Osteocyte (in vitro differentiated cells): ENCODE measurements at regions not wholly inside any gene's neighbourhood (a gene's known extent, or its start where the extent isn't known, plus 50 kb on each side); places are given as distances from the start of the nearest gene placed in this dataset.

Source experiments
- DNase-seq: peaks from one replicate; pipeline ENCODE4 v3.0.0; 2021; ENCODE audit warnings: mixed read lengths; ENCODE audit not compliant: unreplicated experiment; ENCODE audit errors: extremely low spot score
- H3K27ac Mint-ChIP-seq: one replicate; pipeline ENCODE4 v1.8.0; 2021; ENCODE audit warnings: mild to moderate bottlenecking, mixed read lengths; ENCODE audit not compliant: unreplicated experiment
- H3K27me3 Mint-ChIP-seq: one replicate; pipeline ENCODE4 v1.8.0; 2021; ENCODE audit warnings: mixed read lengths; ENCODE audit not compliant: unreplicated experiment
- H3K36me3 Mint-ChIP-seq: one replicate; pipeline ENCODE4 v1.8.0; 2021; ENCODE audit warnings: mixed read lengths; ENCODE audit not compliant: unreplicated experiment
- H3K4me1 Mint-ChIP-seq: one replicate; pipeline ENCODE4 v1.8.0; 2021; ENCODE audit warnings: mixed read lengths; ENCODE audit not compliant: unreplicated experiment
- H3K4me3 Mint-ChIP-seq: one replicate; pipeline ENCODE4 v1.8.0; 2021; ENCODE audit warnings: mild to moderate bottlenecking, moderate library complexity, mixed read lengths; ENCODE audit not compliant: unreplicated experiment
- H3K9me3 Mint-ChIP-seq: one replicate; pipeline ENCODE4 v1.8.0; 2021; ENCODE audit warnings: mixed read lengths; ENCODE audit not compliant: unreplicated experiment
- TF ChIP-seq, protein P1 (sequence below): fragments of 200-600 bp; sonication (generic); IDR thresholded peaks from 2 replicates; pipeline ENCODE4 v1.5.0; 2021; ENCODE audit warnings: antibody characterized with exemption, mild to moderate bottlenecking, moderate library complexity

DNA sequence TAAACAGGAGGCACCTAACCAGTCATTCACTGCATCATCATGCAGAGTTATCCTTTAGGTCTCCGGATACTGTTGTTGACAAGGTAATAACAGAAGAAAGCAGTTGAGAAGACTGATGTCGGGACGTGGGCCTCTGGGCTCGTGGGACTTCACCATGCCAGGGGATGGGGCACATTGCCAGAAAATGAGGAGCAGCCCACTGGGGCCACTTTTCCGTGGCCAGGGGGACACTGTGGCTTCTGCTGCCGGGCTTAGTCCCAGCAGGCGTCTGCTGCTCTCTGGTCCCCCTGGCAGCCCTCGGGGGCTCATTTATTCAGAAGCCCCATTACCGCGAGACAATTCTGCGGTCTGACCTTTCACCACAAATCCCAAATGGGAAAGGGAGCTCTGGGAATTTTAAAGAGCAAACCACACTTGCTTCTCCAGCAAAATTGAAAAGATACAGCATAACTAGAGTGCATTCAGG lies 201.2 kb downstream of the DAD1 start:
- no peak overlapping the region for H3K4me3 Mint-ChIP-seq
- no peaks in the 10 kb centered on the region for H3K36me3 Mint-ChIP-seq
- DNase-seq, result no peak
- TF ChIP-seq, protein P1, sequence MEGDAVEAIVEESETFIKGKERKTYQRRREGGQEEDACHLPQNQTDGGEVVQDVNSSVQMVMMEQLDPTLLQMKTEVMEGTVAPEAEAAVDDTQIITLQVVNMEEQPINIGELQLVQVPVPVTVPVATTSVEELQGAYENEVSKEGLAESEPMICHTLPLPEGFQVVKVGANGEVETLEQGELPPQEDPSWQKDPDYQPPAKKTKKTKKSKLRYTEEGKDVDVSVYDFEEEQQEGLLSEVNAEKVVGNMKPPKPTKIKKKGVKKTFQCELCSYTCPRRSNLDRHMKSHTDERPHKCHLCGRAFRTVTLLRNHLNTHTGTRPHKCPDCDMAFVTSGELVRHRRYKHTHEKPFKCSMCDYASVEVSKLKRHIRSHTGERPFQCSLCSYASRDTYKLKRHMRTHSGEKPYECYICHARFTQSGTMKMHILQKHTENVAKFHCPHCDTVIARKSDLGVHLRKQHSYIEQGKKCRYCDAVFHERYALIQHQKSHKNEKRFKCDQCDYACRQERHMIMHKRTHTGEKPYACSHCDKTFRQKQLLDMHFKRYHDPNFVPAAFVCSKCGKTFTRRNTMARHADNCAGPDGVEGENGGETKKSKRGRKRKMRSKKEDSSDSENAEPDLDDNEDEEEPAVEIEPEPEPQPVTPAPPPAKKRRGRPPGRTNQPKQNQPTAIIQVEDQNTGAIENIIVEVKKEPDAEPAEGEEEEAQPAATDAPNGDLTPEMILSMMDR, result no peak
- no peaks in the 10 kb centered on the region for H3K9me3 Mint-ChIP-seq
- H3K27me3 Mint-ChIP-seq, result peaks cover 7% of the 10 kb centered on the region
- H3K4me1 Mint-ChIP-seq, result peaks cover 22% of the 10 kb centered on the region
- H3K27ac Mint-ChIP-seq, result no peak overlapping the region

- peak; percentile 88 for DNase-seq
- Mint-ChIP-seq H3K4me1 (peaks cover 22% of the 10 kb centered on the region), H3K36me3 (no peaks in the 10 kb centered on the region), H3K27ac (no peak overlapping the region), H3K9me3 (no peaks in the 10 kb centered on the region), H3K27me3 (peaks cover 7% of the 10 kb centered on the region), H3K4me3 (no peak overlapping the region)
- TF ChIP-seq, protein P1, result peak; percentile 91
These were observed 201.9 kb downstream of the DAD1 start for GRCh38 chr14:22386924-22387775.

DNA sequence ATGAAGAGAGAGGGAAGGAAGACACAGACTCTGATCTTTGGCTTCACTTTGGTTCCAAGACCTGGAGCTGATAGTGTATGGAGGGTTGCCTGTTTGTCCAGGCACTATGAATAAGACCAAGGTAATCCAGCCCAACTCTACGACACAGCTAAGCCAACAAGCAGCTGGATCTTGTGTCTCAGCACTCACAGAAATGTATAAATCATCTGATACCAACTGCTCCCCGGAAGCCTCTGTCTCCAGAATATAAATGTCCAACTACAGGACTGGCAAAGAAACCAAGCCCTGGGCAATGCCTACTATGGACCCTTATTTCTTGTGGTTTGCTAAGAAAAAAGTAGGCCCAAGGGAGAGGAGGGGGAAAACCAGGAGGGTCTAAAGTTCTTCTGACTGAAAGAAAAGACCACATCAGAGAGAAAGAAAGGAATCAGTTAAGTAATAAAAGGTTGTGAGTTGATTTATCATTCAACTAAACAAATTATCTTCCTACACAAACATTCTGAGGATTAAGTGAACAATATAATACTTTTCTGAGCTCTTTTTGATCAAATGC lies 204.0 kb downstream of the DAD1 start:
- H3K4me3 Mint-ChIP-seq, result no peak overlapping the region
- no peaks in the 10 kb centered on the region for H3K9me3 Mint-ChIP-seq
- TF ChIP-seq, protein P1, result no peak
- H3K36me3 Mint-ChIP-seq, result no peaks in the 10 kb centered on the region
- DNase-seq, result no peak
- H3K27ac Mint-ChIP-seq, result no peak overlapping the region
- no peaks in the 10 kb centered on the region for H3K27me3 Mint-ChIP-seq
- H3K4me1 Mint-ChIP-seq, result peaks cover 32% of the 10 kb centered on the region

DNA sequence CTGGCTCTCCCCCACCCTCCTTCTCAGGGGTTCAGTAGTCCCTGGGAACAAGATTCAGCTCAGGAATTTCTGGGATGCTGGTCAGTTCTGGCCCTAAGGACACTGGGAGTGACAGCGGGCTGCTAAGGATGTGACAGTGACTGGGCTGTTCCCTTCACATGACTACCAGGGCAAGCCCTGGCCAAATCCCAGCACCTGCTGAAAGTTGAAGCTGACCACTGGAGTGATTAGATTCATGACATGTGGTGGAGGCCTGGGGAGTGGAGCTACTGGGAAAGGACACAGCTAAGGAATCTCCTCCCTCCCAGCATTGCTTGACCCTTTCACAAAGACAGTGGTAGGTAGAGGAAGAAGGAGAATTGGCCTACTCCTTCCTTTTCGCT lies 204.9 kb downstream of the DAD1 start:
- Mint-ChIP-seq H3K36me3 (no peaks in the 10 kb centered on the region), H3K4me3 (no peak overlapping the region), H3K4me1 (peaks cover 32% of the 10 kb centered on the region), H3K9me3 (no peaks in the 10 kb centered on the region), H3K27ac (no peak overlapping the region), H3K27me3 (no peaks in the 10 kb centered on the region)
- no peak for DNase-seq
- TF ChIP-seq, protein P1, result no peak

DNA sequence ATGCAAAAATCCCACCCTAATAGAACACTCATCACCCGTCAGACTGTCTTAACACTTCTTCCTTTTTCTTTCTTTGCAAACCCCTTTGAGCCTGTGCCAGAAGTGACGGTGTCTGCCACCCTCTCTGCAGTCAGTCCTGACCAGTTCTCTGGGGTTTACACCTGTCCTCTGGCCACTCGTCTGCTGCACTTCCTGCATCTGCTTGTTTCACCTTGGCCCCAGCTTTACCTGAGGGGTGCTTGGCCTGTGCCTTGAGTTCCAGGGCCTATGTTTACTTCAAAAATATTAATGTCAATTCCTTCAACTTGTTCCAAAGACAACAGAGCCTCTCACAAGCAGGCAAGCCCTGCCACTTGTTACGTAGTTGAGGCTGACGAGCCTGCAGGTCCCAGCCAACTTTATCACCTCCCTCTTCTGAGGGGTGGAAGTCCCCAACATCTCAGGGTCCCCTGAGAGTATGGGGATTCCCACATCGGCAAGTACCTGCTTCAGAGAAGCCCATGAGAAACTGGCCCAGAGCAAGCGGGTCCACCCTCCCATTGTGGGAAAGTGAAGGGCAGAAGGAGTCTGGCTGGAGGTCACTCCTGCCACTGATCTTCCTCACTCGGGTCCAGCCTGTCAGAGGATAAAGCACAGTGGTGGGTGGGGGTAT lies 205.4 kb downstream of the DAD1 start:
- H3K4me3 Mint-ChIP-seq, result no peak overlapping the region
- TF ChIP-seq, protein P1, result no peak
- H3K36me3 Mint-ChIP-seq, result no peaks in the 10 kb centered on the region
- no peaks in the 10 kb centered on the region for H3K27me3 Mint-ChIP-seq
- no peaks in the 10 kb centered on the region for H3K9me3 Mint-ChIP-seq
- peaks cover 27% of the 10 kb centered on the region for H3K4me1 Mint-ChIP-seq
- DNase-seq, result no peak
- H3K27ac Mint-ChIP-seq, result no peak overlapping the region
